ENCODE measurements at regions not wholly inside any gene's neighbourhood (a gene's known extent, or its start where the extent isn't known, plus 50 kb on each side); places are given as distances from the start of the nearest gene placed in this dataset.

- TF ChIP-seq POLR2A (IDR thresholded peaks at IDR 0.05): no peak
- no peak for TF ChIP-seq CTCF (IDR thresholded peaks at IDR 0.05)
Measured at GRCh38 chrX:97844161-97844560, 960.5 kb downstream of the RPA4 start.
